ENCODE measurements at regions not wholly inside any gene's neighbourhood (a gene's known extent, or its start where the extent isn't known, plus 50 kb on each side); places are given as distances from the start of the nearest gene placed in this dataset.

DNA sequence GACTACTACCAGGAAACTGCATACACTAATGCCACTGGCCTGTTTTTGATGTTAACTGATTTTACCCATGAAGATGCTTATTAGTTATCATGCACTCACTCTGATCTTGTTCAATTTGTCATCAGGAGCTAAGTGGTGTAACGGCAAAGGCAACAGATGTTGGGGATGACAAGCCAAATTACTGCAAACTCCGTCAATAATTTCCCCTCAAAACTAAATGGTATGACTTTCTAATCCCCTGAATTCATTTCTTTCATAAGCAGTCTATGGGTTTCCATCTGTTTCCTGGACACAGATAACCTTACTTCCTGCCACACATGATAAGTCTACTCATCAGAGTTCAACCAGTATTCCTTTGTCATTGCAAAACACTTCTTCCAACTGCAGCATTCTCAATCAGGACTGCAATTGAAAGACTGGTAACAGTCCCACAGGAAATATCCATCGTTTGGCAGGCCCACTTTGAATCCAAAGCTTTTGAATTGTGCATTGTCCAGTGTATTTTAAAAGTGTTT lies 96.2 kb upstream of the SMC2 start:
- Histone ChIP-seq H3K36me3 (ENCODE audit: control insufficient read depth, insufficient read depth, low read length) (no peaks in the 10 kb centered on the region), H3K9me1 (ENCODE audit: control insufficient read depth, insufficient read depth, low read length) (no peaks in the 10 kb centered on the region), H3K4me1 (replicated peaks in 1 of 2; ENCODE audit: control insufficient read depth in 2 of 2, insufficient read depth in 2 of 2, low read length in 2 of 2) (peaks cover 0 to 6% of the 10 kb centered on the region in 2 experiments; a peak in 1 of 5 replicates), H3K4me2 (ENCODE audit: insufficient read depth, low read length) (no peak overlapping the region), H3K4me3 (no peak overlapping the region), H4K20me1 (replicated peaks; ENCODE audit: control insufficient read depth, insufficient read depth, low read length) (no peaks in the 10 kb centered on the region), H3K9ac (ENCODE audit: insufficient read depth in 1 of 2, low read depth in 2 of 2, low read length in 2 of 2) (no peak overlapping the region), H3K79me2 (ENCODE audit: control insufficient read depth, insufficient read depth, low read length) (no peaks in the 10 kb centered on the region), H3K27me3 (ENCODE audit: control insufficient read depth in 2 of 2, insufficient read depth in 2 of 2, low read length in 2 of 2) (no peaks in the 10 kb centered on the region), H3K27ac (ENCODE audit: extremely low read depth, low read depth, low read length) (no peak overlapping the region), H2AFZ (ENCODE audit: low read depth, low read length) (no peak overlapping the region), H3K9me3 (replicated peaks; ENCODE audit: control insufficient read depth, insufficient read depth, low read depth, low read length) (no peaks in the 10 kb centered on the region)
- DNase-seq (ENCODE audit: extremely low read depth in 1 of 4, low spot score in 3 of 4) (no peak), FAIRE-seq (no peak), ATAC-seq (no peak)
- in situ Hi-C loops (cut with MboI), result no loop called here
- no TSS peak for BruUV-seq (replicated peaks)
- intact Hi-C loops (cut with micrococcal nuclease), result no loop called here
- POLR2A ChIA-PET, result no interaction called here
- 0% methylated on average over 3 of the region's 3 CpGs for WGBS (ENCODE audit: insufficient coverage, low coverage, missing lambda C conversion rate)
- TF ChIP-seq SIX5 (IDR thresholded peaks at IDR 0.05; ENCODE audit: borderline replicate concordance in 1 of 2, insufficient read depth in 1 of 2, low read depth in 1 of 2, low read length in 2 of 2) (no peak), HDAC2 (IDR thresholded peaks at IDR 0.05) (no peak), FOXP1 (CRISPR knock-in tag; IDR thresholded peaks at IDR 0.05) (no peak), TEAD2 (tag; IDR thresholded peaks at IDR 0.05) (no peak), ZNF124 (CRISPR knock-in tag; IDR thresholded peaks at IDR 0.05) (no peak), GATA2 (CRISPR knock-in tag; IDR thresholded peaks at IDR 0.05) (no peak), EP400 (IDR thresholded peaks at IDR 0.05) (no peak), RBM14 (IDR thresholded peaks at IDR 0.05; ENCODE audit: borderline replicate concordance, insufficient read depth, low read depth, low read length) (no peak), CAMTA2 (CRISPR knock-in tag; conservative IDR thresholded peaks at IDR 0.05) (no peak), MAFF (IDR thresholded peaks at IDR 0.05; ENCODE audit: low read length) (no peak), GABPA (tag; conservative IDR thresholded peaks at IDR 0.05; ENCODE audit: low read depth) (no peak), STAT5A (IDR thresholded peaks at IDR 0.05; ENCODE audit: borderline replicate concordance, low read length) (no peak), CBFB (CRISPR knock-in tag; IDR thresholded peaks at IDR 0.05) (no peak), RBBP5 (IDR thresholded peaks at IDR 0.05; ENCODE audit: borderline replicate concordance, insufficient read depth, low read length, poor library complexity, severe bottlenecking) (no peak), ETS1 (conservative IDR thresholded peaks at IDR 0.05; ENCODE audit: control insufficient read depth, low read depth, low read length) (no peak), CEBPB (tag; IDR thresholded peaks at IDR 0.05) (no peak), SIRT6 (IDR thresholded peaks at IDR 0.05; ENCODE audit: low read depth, low read length) (no peak), ZFX (CRISPR knock-in tag; IDR thresholded peaks at IDR 0.05) (no peak)
- TF ChIP-seq, protein P1, sequence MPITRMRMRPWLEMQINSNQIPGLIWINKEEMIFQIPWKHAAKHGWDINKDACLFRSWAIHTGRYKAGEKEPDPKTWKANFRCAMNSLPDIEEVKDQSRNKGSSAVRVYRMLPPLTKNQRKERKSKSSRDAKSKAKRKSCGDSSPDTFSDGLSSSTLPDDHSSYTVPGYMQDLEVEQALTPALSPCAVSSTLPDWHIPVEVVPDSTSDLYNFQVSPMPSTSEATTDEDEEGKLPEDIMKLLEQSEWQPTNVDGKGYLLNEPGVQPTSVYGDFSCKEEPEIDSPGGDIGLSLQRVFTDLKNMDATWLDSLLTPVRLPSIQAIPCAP (CRISPR knock-in tag; IDR thresholded peaks at IDR 0.05; ENCODE audit: borderline replicate concordance), result no peak
- TF ChIP-seq, protein P2, sequence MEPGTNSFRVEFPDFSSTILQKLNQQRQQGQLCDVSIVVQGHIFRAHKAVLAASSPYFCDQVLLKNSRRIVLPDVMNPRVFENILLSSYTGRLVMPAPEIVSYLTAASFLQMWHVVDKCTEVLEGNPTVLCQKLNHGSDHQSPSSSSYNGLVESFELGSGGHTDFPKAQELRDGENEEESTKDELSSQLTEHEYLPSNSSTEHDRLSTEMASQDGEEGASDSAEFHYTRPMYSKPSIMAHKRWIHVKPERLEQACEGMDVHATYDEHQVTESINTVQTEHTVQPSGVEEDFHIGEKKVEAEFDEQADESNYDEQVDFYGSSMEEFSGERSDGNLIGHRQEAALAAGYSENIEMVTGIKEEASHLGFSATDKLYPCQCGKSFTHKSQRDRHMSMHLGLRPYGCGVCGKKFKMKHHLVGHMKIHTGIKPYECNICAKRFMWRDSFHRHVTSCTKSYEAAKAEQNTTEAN (CRISPR knock-in tag; IDR thresholded peaks at IDR 0.05), result no peak
- CTCF ChIA-PET (ENCODE audit: low intra/inter-chr PET ratio), result no interaction called here
